ENCODE measurements at regions not wholly inside any gene's neighbourhood (a gene's known extent, or its start where the extent isn't known, plus 50 kb on each side); places are given as distances from the start of the nearest gene placed in this dataset.
A peak's percentile ranks its signal among the peaks of the same experiment; 100 is the strongest.

GRCh38 chr7:155955367-155955635 is 143.0 kb upstream of the SHH start:
- no peak overlapping the region for H3K27ac ChIP-seq
- H3K4me1 ChIP-seq (replicated peaks in 1 of 2), result no peaks in the 10 kb centered on the region
- in situ Hi-C loops (cut with MboI; ENCODE audit: low pct_unique_long_range_greater_than_20kb in 2 of 9, low sequenced_read_pairs in 9 of 9, unreplicated experiment in 9 of 9), result no loop called here
- ATAC-seq (replicated peaks in 6 of 8), result no peak
- 17 to 90% (median 73%) methylated on average over 1 to 5 of the region's 9 CpGs; no CpG with 5 or more reads in 6 of the 10 experiments for WGBS, 10 experiments
- H3K4me3 ChIP-seq, result no peak overlapping the region

GRCh38 chr7:155954550-155955366 is 142.5 kb upstream of the SHH start:
- Histone ChIP-seq H3K27ac (no peak overlapping the region), H3K4me1 (replicated peaks in 1 of 2) (no peaks in the 10 kb centered on the region), H3K4me3 (no peak overlapping the region)
- ATAC-seq (replicated peaks in 6 of 8), result no peak
- in situ Hi-C loops (cut with MboI; ENCODE audit: low pct_unique_long_range_greater_than_20kb in 2 of 9, low sequenced_read_pairs in 9 of 9, unreplicated experiment in 9 of 9), result no loop called here
- WGBS, 10 experiments, result 30 to 83% (median 43%) methylated on average over 1 to 6 of the region's 22 CpGs; no CpG with 5 or more reads in 3 of the 10 experiments

GRCh38 chr7:155953781-155954549 is 141.7 kb upstream of the SHH start:
- H3K27ac ChIP-seq, result no peak overlapping the region
- no peak for ATAC-seq (replicated peaks in 6 of 8)
- H3K4me3 ChIP-seq, result no peak overlapping the region
- WGBS, 10 experiments, result 0 to 67% (median 27%) methylated on average over 1 to 5 of the region's 19 CpGs; no CpG with 5 or more reads in 4 of the 10 experiments
- no peaks in the 10 kb centered on the region for H3K4me1 ChIP-seq (replicated peaks in 1 of 2)
- in situ Hi-C loops (cut with MboI; ENCODE audit: low pct_unique_long_range_greater_than_20kb in 2 of 9, low sequenced_read_pairs in 9 of 9, unreplicated experiment in 9 of 9), result no loop called here

GRCh38 chr7:155953501-155953778 is 141.2 kb upstream of the SHH start:
- Histone ChIP-seq H3K4me3 (no peak overlapping the region), H3K4me1 (replicated peaks in 1 of 2) (no peaks in the 10 kb centered on the region), H3K27ac (no peak overlapping the region)
- no peak for ATAC-seq (replicated peaks in 6 of 8)
- WGBS, 10 experiments, result 0 to 100% (median 26%) methylated on average over 1 to 4 of the region's 5 CpGs; no CpG with 5 or more reads in 4 of the 10 experiments
- in situ Hi-C loops (cut with MboI; ENCODE audit: low pct_unique_long_range_greater_than_20kb in 2 of 9, low sequenced_read_pairs in 9 of 9, unreplicated experiment in 9 of 9), result no loop called here

- H3K4me3 ChIP-seq, result no peak overlapping the region
- no peak overlapping the region for H3K27ac ChIP-seq
- 0 to 76% (median 66%) methylated on average over 1 to 15 of the region's 21 CpGs; no CpG with 5 or more reads in 4 of the 10 experiments for WGBS, 10 experiments
- in situ Hi-C loops (cut with MboI; ENCODE audit: low pct_unique_long_range_greater_than_20kb in 2 of 9, low sequenced_read_pairs in 9 of 9, unreplicated experiment in 9 of 9), result no loop called here
- no peak for ATAC-seq (replicated peaks in 6 of 8)
- H3K4me1 ChIP-seq (replicated peaks in 1 of 2), result no peaks in the 10 kb centered on the region
Observed at GRCh38 chr7:155951554-155952158, 139.4 kb upstream of the SHH start.

GRCh38 chr7:155950898-155951553 is 138.8 kb upstream of the SHH start:
- in situ Hi-C loops (cut with MboI; ENCODE audit: low pct_unique_long_range_greater_than_20kb in 2 of 9, low sequenced_read_pairs in 9 of 9, unreplicated experiment in 9 of 9), result no loop called here
- 15 to 89% (median 40%) methylated on average over 1 to 13 of the region's 14 CpGs; no CpG with 5 or more reads in 3 of the 10 experiments for WGBS, 10 experiments
- Histone ChIP-seq H3K4me3 (no peak overlapping the region), H3K4me1 (replicated peaks in 1 of 2) (no peaks in the 10 kb centered on the region), H3K27ac (no peak overlapping the region)
- ATAC-seq (replicated peaks in 6 of 8), result no peak

GRCh38 chr7:155948845-155949244 is 136.6 kb upstream of the SHH start:
- in situ Hi-C loops (cut with MboI; ENCODE audit: low pct_unique_long_range_greater_than_20kb in 2 of 9, low sequenced_read_pairs in 9 of 9, unreplicated experiment in 9 of 9), result no loop called here
- no peaks in the 10 kb centered on the region for H3K4me1 ChIP-seq (replicated peaks in 1 of 2)
- no peak overlapping the region for H3K4me3 ChIP-seq
- H3K27ac ChIP-seq, result no peak overlapping the region
- ATAC-seq (replicated peaks in 6 of 8), result no peak
- 5 to 100% (median 70%) methylated on average over 1 to 10 of the region's 10 CpGs; no CpG with 5 or more reads in 3 of the 10 experiments for whole genome bisulfite sequencing, 10 experiments

GRCh38 chr7:155948423-155948822 is 136.2 kb upstream of the SHH start:
- in situ Hi-C loops (cut with MboI; ENCODE audit: low pct_unique_long_range_greater_than_20kb in 2 of 9, low sequenced_read_pairs in 9 of 9, unreplicated experiment in 9 of 9), result no loop called here
- Histone ChIP-seq H3K4me3 (no peak overlapping the region), H3K27ac (no peak overlapping the region), H3K4me1 (replicated peaks in 1 of 2) (no peaks in the 10 kb centered on the region)
- ATAC-seq (replicated peaks in 6 of 8), result no peak
- WGBS, 10 experiments, result 0 to 89% (median 72%) methylated on average over 2 to 6 of the region's 6 CpGs; no CpG with 5 or more reads in 5 of the 10 experiments

GRCh38 chr7:155947051-155947450 is 134.8 kb upstream of the SHH start:
- Histone ChIP-seq H3K4me1 (replicated peaks in 1 of 2) (no peaks in the 10 kb centered on the region), H3K4me3 (no peak overlapping the region), H3K27ac (no peak overlapping the region)
- WGBS, 10 experiments, result 19 to 90% (median 78%) methylated on average over 1 to 5 of the region's 6 CpGs
- no peak for ATAC-seq (replicated peaks in 6 of 8)
- in situ Hi-C loops (cut with MboI; ENCODE audit: low pct_unique_long_range_greater_than_20kb in 2 of 9, low sequenced_read_pairs in 9 of 9, unreplicated experiment in 9 of 9), result no loop called here

GRCh38 chr7:155945670-155946325 is 133.5 kb upstream of the SHH start:
- no peak overlapping the region for H3K27ac ChIP-seq
- WGBS, 10 experiments, result 27 to 95% (median 76%) methylated on average over 2 to 21 of the region's 32 CpGs
- no peak for ATAC-seq (replicated peaks in 6 of 8)
- H3K4me3 ChIP-seq, result no peak overlapping the region
- in situ Hi-C loops (cut with MboI; ENCODE audit: low pct_unique_long_range_greater_than_20kb in 2 of 9, low sequenced_read_pairs in 9 of 9, unreplicated experiment in 9 of 9), result no loop called here
- no peaks in the 10 kb centered on the region for H3K4me1 ChIP-seq (replicated peaks in 1 of 2)

- H3K27ac ChIP-seq, result no peak overlapping the region
- in situ Hi-C loops (cut with MboI; ENCODE audit: low pct_unique_long_range_greater_than_20kb in 2 of 9, low sequenced_read_pairs in 9 of 9, unreplicated experiment in 9 of 9), result no loop called here
- ATAC-seq (replicated peaks in 6 of 8), result peak in 2 of 8 experiments; percentile 24 to 32
- 20 to 80% (median 44%) methylated on average over 1 to 4 of the region's 6 CpGs; no CpG with 5 or more reads in 1 of the 10 experiments for WGBS, 10 experiments
- H3K4me3 ChIP-seq, result no peak overlapping the region
- no peaks in the 10 kb centered on the region for H3K4me1 ChIP-seq (replicated peaks in 1 of 2)
Observed at GRCh38 chr7:155944901-155945300, 132.6 kb upstream of the SHH start.

- Histone ChIP-seq H3K27ac (no peak overlapping the region), H3K4me1 (replicated peaks in 1 of 2) (no peaks in the 10 kb centered on the region), H3K4me3 (no peak overlapping the region)
- 0 to 84% (median 69%) methylated on average over 1 to 6 of the region's 6 CpGs for WGBS, 10 experiments
- in situ Hi-C loops (cut with MboI; ENCODE audit: low pct_unique_long_range_greater_than_20kb in 2 of 9, low sequenced_read_pairs in 9 of 9, unreplicated experiment in 9 of 9), result no loop called here
- ATAC-seq (replicated peaks in 6 of 8), result no peak
Observed at GRCh38 chr7:155943251-155943899, 131.1 kb upstream of the SHH start.
